NB4 (cell line): ENCODE measurements at regions not wholly inside any gene's neighbourhood (a gene's known extent, or its start where the extent isn't known, plus 50 kb on each side); places are given as distances from the start of the nearest gene placed in this dataset.

Source experiments
- MYC ChIP-seq: IDR thresholded peaks from 2 replicates; pipeline ENCODE4 v1.6.1; 2011; ENCODE audit warnings: low read depth, low read length
- POLR2A ChIP-seq: IDR thresholded peaks from 2 replicates; pipeline ENCODE4 v1.6.1; 2011; ENCODE audit warnings: mild to moderate bottlenecking; ENCODE audit not compliant: insufficient read length; ENCODE audit errors: extremely low read depth
- TF ChIP-seq, protein P1 (sequence below): IDR thresholded peaks from one replicate; pipeline ENCODE4 v1.5.1; 2012; ENCODE audit warnings: low read depth, low read length
- TF ChIP-seq, protein P2 (sequence below): IDR thresholded peaks from 2 replicates; pipeline ENCODE4 v1.6.1; 2011; ENCODE audit warnings: low read depth, low read length

DNA sequence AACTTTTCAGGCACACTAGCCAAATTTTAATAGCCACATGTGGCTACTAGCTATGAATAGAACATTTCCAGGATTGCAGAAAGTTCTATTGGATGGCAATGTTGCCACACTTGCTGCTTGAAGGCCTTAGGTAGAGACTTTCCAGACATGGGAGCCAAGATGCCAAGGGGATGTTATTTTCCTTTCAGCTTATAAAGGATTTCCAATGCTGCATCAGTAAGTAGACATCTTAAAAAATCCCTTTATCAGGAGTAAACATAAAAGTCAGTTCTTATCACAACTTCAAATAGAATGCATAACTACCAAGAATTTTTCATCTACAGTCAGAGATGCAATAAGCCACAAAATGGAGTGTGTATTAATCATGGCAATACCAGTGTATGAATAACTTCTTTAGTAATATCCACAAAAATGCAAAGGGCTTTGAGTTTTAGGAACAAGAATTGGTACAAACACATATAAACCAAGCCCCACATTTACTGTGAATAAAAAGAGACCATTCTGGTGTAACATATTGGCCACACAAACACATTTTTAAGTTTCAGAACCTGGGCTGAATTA is 457.1 kb upstream of the ADAMTS9 start:
- TF ChIP-seq, protein P1, sequence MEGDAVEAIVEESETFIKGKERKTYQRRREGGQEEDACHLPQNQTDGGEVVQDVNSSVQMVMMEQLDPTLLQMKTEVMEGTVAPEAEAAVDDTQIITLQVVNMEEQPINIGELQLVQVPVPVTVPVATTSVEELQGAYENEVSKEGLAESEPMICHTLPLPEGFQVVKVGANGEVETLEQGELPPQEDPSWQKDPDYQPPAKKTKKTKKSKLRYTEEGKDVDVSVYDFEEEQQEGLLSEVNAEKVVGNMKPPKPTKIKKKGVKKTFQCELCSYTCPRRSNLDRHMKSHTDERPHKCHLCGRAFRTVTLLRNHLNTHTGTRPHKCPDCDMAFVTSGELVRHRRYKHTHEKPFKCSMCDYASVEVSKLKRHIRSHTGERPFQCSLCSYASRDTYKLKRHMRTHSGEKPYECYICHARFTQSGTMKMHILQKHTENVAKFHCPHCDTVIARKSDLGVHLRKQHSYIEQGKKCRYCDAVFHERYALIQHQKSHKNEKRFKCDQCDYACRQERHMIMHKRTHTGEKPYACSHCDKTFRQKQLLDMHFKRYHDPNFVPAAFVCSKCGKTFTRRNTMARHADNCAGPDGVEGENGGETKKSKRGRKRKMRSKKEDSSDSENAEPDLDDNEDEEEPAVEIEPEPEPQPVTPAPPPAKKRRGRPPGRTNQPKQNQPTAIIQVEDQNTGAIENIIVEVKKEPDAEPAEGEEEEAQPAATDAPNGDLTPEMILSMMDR: no peak
- TF ChIP-seq POLR2A: no peak
- TF ChIP-seq MYC: no peak
- TF ChIP-seq, protein P2, sequence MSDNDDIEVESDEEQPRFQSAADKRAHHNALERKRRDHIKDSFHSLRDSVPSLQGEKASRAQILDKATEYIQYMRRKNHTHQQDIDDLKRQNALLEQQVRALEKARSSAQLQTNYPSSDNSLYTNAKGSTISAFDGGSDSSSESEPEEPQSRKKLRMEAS: no peak
